HG03039 (cell line): ENCODE measurements at regions not wholly inside any gene's neighbourhood (a gene's known extent, or its start where the extent isn't known, plus 50 kb on each side); places are given as distances from the start of the nearest gene placed in this dataset.

Experiments used
- ATAC-seq: cut with Tn5 transposase; IDR thresholded peaks from one replicate; pipeline ENCODE4 v1.9.1; 2021; ENCODE audit warnings: mild to moderate bottlenecking, moderate library complexity; ENCODE audit not compliant: unreplicated experiment

DNA sequence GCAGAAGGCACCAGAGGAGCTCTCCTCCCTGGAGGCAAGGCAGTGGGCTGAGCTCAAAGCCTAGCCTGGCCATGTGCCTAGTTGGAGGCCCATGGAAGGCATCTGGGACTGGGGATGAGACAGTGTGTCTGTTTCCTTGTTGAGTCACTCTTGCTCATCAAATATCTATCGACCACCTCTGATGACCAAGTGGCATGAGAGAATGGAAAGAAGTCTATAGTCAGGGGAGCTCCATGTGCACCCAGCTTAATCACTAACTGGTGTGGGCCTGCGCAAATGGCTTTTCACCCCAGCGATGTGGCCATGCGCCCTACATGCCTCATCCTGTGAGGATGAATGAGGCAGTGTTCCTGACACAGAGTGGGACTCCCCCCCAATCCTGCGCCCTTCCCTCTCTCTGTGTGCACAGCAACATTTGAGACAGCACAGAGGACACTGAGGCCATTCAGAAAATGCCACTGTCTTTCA, 229.9 kb downstream of the RPS24 start:
- ATAC-seq = no peak

DNA sequence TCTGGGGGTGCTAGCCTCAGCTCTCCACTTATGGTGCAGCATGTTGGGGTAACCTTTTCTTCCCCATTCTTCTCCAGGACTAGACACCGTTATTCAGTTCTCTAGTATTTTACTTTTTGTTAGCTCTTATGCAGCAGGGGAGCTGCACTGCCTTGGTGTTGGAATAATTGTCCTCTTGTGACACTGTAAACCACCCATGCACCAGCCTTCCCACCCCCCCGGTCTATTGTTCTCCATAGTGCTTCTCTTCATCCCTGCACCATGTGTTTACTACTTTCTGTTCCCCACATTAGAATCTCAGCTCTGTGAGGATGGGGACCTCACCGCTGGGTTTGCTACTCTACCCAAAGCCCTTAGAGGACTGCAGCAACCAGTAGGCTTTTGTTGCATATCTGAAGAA, 230.7 kb downstream of the RPS24 start:
- ATAC-seq = no peak

DNA sequence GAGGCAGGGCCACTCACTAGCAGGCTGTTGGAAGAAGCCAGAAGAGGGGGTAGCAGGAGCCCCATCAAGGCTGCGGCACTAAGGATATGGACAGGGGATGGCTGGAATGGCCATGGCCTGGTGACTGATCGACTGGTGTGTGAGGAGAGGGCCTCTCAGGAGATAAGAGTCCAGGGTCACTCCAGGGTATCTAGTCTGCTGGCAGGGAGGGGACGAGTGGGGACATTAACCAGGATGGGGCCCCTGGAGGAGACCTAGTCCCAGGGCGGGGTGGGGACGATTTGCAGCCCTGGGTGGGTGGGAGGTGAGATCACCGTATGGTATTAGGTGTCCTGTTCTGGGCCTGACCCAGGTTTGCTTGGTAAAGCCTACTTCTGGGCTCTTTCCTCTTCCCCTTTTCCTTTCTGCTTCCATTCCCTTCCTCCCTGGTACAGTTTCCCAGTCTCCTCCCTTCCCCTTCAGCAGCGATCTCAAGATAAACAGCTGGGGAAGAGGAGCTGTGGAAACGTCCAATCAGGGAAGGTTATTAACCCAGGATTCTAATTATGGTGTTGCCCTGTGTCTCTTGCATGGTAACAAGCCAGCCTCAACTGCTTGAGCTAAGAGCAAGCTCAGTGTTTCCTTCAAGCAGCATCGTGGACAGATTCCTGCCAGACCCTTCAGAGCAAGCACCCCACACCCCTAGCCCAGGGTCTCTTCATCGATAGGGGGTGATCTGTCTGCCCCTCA, 233.2 kb downstream of the RPS24 start:
- no peak for ATAC-seq

DNA sequence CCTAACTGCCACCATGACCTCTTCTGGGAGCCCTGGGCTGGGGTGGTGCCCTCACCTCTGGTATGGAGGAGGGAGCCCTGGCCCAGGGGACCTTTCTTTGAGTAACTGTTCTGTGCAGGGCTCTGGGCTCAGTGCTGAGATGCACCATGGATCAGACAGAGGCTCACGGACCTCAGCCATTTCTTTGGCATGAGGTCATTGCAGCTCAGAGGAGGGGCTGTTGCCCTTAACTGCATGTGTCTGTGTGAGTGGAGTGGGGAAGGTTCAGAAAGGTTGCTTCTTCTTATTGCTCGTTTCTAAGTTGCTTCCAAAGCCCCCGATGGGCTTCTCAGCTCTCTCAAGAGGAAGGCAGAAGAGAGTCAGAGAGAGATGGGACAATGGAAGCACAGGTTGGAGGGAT, 233.9 kb downstream of the RPS24 start:
- no peak for ATAC-seq

DNA sequence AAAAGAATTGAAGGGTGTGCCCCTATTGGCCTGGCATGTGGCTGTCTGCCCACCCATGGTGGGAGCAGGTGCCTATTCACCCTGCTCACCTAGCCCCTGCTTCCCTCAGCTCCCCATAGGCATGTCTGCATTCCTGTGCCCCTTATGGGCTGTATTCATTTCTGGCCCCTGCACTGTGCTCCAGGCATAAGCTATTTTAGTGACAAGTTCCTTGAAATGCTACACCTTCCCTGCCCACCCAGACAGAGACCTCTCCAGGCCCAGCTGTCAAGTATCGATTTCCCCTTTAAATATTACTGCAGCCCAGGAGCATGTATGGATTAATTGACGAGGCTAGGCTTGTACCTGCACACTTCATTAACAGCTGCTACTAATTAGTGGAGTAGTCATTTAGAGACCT, 235.4 kb downstream of the RPS24 start:
- no peak for ATAC-seq

DNA sequence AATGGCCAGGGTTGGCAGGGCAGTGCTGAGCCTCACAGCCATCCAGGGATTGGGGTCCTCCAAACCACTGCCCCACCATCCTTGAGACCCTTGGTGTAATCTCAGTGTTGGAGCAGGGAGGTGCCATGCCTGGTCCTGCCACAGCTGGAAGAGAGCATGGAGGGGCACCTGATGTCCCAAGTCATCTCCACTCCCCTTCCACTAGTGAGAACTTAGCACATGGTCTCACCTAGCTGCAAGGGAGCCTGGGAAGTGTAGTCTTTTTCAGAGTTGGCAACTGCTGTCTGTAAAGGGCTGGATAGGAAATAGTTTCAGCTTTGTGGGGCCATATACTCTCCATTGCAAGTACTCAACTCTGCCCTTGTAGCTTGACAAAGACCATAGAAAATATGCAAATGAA, 238.7 kb downstream of the RPS24 start:
- no peak for ATAC-seq

DNA sequence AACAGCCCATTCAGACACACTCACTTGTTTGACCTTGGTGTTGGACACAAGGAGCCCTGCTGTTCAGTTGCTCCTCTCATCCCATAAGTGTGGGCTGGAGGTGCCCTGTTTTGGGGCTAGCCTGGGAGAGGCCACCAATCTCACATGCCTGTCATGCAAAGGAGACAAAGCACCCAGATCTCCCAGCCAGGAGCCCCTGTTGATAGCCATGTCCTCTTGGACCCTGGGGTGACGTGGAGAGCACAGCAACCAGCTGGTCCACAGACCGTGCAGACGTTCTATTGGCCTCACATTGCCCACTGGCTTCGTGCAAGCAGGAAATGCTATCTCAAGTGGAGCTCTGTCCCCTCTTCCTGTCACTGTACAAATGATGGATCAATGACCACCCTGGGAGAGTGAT, 240.8 kb downstream of the RPS24 start:
- ATAC-seq = no peak

GRCh38 chr10:78276139-78276538, 242.5 kb downstream of the RPS24 start:
- no peak for ATAC-seq

- ATAC-seq = no peak
These were observed 243.8 kb downstream of the RPS24 start for GRCh38 chr10:78277314-78278057.

DNA sequence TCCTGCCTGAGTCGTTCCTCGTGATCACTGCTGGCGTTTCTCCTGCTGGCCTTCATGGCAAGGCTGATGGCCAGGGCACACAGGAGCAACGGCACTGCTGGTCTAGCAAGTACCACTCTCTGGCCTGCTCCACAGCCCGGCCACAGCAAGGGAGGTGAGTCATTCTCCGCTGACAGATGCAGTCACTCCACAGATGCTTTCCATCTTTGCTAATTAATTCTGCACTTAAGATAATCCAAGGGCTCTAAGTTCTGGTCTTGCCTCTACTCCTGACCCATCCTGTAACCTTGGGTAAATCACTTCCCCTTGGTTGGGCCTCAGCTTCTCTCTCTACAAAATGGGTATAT, 244.4 kb downstream of the RPS24 start:
- no peak for ATAC-seq

DNA sequence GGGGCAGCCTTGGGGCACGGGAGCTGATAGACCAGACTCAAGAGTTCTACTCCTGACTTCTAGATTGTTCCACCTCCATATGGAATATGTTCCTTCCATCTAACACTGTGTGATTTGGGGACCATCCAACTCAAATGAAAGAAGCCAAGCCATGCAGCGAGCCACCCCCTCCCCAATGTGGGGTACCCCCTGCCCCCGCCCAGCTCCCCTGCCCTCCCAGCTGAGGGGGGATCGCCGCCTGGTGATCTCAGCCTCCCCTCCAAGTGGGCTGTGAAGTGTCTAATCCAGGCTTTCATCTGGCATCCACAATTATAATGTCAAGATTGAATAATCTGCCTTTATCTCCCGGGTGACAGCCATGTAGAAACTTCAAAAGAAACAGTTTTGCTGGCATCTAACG, 246.1 kb downstream of the RPS24 start:
- ATAC-seq = no peak

GRCh38 chr10:78280604-78281003, 246.9 kb downstream of the RPS24 start:
- ATAC-seq = no peak

DNA sequence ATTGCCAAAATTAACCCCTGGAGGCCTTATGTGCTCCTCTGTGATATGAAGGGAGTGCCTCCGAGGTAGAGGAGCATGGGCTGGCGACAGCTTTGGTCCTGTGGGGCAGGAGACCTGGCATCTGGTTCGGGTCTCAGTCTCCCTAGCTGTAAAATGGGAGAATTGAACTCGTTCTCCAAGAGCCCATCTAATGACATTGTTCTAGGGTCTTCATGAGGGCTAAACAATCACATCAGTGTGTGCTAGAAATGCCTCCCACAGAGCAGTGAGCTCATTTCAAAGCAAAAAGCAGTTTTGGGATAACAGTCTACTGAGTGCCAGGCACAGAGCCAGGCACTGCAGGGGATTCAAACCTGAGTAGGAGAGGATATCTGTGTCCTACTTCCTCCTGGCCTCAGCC, 248.0 kb downstream of the RPS24 start:
- ATAC-seq = no peak

DNA sequence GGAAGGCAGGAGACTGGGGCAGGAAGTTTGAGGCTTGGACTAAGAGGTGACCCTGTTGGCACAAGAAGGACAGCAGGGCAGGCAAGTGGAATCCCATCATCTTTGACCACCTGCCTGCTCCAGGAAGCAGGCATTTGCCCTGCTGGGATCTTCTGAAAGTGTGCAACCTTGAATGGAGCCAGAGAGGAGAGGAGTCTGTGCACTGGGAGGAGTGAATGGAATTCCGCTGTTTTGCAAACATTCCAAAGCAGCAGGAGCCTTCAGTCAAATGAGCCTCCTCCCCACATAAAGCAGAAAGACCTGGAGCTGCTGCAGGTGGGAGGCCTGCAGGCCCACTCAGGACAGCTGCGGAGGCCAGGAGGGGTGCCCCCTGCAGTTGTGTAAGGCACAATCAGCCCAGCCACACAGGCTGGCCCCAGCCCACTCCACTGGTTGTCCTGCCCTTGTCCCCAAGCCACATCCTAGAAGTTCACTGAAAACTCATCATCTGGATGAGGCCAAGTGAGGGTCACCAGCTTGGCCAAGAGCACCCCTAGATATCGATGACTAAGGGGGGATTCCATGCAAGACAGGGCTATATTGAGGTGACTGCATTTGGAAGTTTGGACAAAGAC, 249.5 kb downstream of the RPS24 start:
- ATAC-seq = no peak

GRCh38 chr10:78284381-78284780, 250.7 kb downstream of the RPS24 start:
- ATAC-seq = no peak

GRCh38 chr10:78285226-78285625, 251.6 kb downstream of the RPS24 start:
- ATAC-seq = no peak

GRCh38 chr10:78286186-78286585, 252.5 kb downstream of the RPS24 start:
- ATAC-seq = no peak

DNA sequence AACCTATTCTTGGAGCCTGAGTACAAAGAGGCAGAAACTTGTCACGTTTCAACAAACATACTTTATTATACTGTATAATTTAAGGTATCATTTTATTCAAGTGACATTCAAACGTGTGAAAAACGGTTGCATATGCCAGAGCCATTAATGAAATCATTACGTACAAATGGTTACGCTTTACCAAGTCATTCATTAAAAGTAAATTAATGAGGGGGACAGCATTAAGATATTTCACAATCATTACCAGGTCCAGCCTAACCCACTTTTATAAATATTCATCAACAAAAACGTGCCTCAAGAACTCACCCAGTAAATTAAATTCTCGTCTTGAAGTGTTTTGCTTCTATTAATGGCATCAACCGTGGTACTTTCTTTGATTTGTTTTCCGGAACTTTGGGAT, 253.0 kb downstream of the RPS24 start:
- ATAC-seq = no peak

DNA sequence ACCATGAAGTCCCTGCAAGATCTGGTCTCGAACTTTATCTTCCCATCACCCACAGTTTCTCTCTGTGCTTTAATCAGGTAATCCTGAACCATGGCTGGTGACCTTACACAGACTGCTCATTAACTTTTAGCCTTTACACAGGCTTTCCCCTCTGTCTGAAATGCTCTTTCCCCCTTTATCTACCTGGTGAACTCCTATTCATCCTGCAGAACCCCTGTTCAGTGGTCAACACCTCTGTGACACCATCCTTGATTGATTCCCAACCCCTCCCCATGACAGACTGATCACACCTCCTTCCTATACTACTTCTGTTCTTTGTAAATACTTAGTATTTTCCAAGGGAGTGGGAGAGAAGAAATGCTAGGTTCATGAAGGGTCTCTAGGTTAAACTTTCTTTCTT, 254.0 kb downstream of the RPS24 start:
- ATAC-seq = no peak

- no peak for ATAC-seq
These were observed 255.0 kb downstream of the RPS24 start for GRCh38 chr10:78288663-78289062.

DNA sequence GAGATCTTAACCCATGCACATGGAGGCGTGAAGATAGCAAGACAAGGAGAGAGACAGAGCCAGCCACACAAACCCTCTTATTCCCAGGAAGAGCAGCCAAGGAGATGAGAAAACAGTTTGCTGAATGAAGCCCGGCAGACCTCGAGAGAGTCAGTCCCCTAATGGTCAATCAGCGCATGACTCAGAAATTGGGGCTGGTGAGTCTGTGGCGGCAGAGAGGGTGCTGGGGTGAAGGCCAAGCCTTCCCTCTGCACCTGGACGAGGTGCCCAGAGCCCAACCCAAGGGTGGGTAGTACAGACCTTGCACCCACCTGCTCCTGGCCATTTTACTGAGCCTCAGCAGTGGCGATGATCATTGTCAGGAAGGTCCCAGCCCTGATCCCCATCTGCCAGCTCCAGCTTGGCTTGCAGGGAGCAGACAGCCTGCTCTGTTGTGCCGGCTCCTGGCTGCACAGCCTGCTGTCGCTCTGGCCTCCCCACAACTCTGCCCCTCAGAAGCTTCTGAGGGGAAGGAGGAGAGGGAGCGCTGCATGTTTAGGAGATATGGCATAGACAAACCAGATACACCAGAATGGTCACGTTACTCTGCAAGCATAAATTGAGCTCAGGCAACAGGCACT, 256.6 kb downstream of the RPS24 start:
- no peak for ATAC-seq

GRCh38 chr10:78291722-78292121, 258.1 kb downstream of the RPS24 start:
- ATAC-seq = no peak
